G401 (cell line): ENCODE measurements at regions not wholly inside any gene's neighbourhood (a gene's known extent, or its start where the extent isn't known, plus 50 kb on each side); places are given as distances from the start of the nearest gene placed in this dataset.
"Not testable (repeated sequence)": the region's sequence is repeated elsewhere in the genome, so short reads cannot be mapped to it uniquely, and the experiment has no call there.

Experiments
- DNase-seq: peaks from one replicate; pipeline ENCODE4 v3.0.0-alpha.2; 2015; ENCODE audit warnings: low spot score
- in situ Hi-C: cut with HindIII; loops from 2 replicates; pipeline ENCODE4 v1.10.0; 2016; ENCODE audit warnings: low sequenced_read_pairs, mixed read lengths

DNA sequence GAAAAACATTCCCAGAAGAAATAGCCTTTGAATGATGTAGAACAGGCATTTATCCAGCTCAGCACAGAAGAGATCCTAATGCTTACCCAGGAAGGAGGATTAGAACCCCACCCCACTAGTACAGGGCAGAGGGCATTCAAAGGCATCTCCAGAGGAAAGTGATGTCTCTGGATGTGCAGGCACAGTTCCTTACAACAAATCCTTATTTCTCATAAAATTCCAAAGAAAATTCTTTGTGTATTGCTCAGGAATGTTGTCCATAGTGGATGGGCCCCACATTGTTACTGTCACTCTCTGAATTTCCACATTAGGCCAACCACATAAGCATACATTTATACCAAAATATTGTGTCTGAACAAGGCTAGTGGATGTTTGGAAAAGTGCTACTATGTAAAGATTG lies 243.0 kb downstream of the ADRA2A start:
- DNase-seq, result no peak
- in situ Hi-C loops, result no loop called here

DNA sequence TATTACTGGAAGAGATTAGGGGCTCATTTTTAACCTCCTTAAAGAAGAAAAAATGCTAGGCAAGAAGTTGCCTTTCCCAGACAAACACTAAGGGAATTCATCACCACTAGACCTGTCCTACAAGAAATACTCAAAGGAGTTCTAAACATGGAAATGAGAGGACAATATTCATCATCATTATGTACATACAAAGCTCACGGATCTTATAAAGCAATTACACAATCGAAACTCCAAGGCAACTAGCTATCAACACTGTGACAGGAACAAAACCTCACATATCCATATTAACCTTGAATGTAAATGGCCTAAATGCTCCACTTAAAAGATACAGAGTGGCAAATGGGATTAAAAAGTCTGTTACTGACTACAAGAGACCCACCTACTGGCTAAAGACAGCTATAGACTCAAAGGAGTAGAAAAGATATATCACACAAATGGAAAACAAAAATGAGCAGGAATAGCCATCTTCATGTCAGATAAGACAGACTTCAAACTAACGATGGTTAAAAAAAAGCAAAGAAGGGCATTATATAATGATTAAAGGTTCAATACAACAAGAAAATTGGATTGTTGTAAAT lies 246.6 kb downstream of the ADRA2A start:
- in situ Hi-C loops, result no loop called here
- DNase-seq, result no peak

DNA sequence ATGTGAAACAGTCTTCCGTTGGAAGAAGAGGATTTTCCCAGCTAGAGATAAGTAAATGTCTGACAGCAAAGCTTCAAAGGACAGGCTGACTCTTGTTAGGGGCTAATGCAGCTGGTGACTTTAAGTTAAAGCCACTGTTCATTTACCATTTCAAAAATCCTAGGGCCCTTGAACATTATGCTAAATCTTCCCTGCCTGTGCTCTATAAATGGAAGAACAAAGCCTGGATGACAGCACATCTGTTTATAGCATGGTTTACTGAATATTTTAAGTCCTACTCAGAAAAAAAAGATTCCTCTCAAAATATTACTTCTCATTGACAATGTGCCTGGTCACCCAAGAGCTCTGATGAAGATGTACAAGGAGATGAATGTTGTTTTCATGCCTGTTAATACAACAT lies 255.3 kb downstream of the ADRA2A start:
- DNase-seq, in situ Hi-C loops: not testable (repeated sequence)

DNA sequence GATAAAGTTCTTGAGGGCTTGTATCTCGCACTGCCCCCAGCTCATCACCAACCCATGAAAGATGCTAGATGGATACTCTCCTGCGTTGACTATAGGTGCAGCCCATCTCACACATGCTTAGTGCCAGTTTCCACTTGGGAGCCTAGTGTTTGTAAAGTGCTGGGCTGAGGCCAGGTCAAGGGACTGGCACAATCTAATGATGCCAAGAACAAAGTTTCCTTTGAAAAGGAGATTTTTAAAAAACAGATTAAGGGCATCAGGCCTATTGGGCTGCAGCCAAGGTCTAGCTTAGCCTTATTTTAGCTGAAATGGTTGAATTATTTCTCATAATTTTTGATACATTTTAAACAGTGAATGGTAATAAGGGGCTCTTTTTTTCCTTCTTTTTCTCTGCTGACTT lies 259.0 kb downstream of the ADRA2A start:
- in situ Hi-C loops, result no loop called here
- peak; percentile 27 for DNase-seq

DNA sequence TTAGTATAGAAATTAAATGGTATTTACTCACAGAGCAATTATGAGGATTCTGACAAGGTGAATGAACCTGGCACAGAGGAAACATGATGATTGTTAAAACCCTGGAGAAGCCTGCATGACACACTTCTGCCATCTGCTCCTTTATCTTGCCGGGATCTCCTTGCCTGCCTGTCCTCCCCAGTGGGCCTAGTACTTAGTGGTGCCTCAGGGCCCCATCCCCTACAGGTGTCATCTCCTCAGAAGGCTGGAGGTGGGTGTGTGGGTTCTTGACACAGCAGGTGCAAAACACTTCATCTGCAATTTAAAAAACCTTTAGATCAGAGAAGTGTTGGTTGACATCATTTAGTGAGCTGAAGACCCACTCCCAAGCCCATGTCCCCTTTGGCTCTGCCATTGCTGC lies 261.2 kb downstream of the ADRA2A start:
- DNase-seq, result peak; percentile 76
- in situ Hi-C loops, result no loop called here

DNA sequence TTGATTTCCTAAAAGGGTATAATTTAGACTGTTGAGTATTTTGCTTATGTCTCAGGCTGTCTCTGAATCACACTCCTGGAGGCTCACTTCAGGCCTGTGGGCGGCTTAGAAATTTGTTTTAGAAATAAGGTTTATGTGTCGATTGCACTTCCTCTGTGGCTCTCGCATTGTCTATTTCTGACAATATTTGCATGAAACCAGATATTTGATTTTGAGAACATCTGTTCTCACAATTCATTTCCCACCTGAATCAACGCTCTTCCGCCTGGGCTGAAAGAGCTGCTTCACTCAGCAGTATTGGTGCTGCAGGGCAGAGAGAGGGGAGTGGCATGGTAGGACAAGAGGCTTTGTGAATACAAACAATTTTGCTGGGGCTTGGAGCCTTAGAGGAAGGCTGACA lies 262.0 kb downstream of the ADRA2A start:
- in situ Hi-C loops, result no loop called here
- DNase-seq, result no peak

DNA sequence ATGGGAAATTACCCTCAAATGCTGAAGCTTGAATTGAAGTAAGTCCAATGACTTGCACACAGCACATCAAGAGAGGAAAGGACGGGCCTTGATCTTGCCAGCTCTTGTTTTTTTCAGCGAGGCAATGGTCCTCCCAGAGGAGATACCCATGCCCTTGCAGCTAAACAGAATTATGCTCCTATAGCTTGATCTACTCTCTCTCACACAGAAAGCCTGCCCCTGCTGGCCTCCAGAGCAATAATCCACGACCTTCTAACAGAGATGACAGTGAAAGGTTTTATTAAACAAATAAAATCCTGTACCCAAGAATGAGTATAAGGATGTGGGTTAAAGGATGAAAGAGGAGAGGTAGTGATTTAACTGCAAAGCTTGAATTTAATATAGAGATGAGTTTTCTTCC lies 268.0 kb downstream of the ADRA2A start:
- no peak for DNase-seq
- in situ Hi-C loops, result no loop called here

DNA sequence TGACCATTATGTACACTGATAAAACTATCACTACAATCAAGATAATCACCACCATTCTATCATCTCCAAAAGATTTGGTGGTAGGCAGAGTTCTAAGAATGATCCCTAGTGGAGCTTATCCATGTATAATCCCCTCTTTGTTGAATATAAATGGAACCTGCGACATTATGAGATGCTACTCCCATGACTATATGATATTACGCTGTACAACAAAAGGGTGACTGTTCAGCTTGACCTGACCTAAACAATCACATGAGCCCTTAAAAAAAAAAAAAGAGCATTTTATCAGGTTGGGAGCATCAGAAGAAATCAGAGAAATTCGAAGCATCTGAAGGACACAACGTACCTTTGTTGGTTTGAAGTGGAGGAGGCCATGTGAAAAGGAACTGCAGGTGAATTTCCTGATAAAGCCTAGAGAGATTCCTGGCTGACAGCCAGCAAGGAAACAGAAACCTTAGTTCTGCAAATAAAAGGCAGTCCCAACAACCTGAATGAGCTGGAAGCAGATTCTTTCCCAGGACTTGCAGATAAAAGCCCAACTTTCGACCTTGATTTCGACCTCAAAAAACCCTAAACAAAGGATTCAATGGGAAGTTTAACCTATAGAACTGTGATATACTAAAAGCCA lies 270.7 kb downstream of the ADRA2A start:
- no peak for DNase-seq
- in situ Hi-C loops, result no loop called here

DNA sequence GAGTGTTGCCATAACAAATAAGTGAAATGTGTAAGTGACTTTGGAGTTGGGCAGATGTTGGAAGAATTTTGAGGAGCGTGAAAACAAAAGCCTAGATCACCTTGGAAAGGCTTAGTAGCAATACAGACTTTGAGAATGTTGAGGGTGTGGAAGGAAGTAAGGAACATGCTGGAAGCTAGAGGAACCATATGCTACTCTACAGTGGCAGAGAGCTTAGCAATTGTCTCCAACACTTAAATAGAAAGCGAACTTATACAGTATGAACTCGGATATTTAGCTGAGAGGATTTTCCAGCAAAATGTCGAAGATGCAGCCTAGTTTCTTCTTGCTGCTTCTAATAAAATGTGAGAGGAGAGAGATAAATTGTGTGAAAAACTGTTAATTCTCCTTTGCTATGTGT lies 271.2 kb downstream of the ADRA2A start:
- DNase-seq, result no peak
- in situ Hi-C loops, result no loop called here

DNA sequence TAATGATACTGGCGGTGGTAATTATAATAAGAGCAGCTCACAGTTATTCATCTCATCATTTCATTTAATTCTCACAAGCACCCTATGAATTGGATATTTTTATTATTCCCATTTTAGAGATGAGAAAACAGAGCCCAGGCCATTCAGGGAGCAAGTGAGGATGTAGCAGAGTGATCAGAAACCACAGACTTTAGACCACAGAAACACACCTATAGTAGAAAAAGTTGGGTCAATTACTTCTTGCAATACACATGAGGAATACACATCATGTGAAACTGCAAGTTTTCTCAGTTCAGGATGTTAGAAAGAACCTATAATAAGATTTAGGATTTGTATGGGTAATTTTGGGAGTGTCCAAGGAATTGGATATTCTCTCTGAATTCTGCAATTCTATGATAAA lies 278.0 kb downstream of the ADRA2A start:
- DNase-seq, result no peak
- in situ Hi-C loops, result no loop called here

DNA sequence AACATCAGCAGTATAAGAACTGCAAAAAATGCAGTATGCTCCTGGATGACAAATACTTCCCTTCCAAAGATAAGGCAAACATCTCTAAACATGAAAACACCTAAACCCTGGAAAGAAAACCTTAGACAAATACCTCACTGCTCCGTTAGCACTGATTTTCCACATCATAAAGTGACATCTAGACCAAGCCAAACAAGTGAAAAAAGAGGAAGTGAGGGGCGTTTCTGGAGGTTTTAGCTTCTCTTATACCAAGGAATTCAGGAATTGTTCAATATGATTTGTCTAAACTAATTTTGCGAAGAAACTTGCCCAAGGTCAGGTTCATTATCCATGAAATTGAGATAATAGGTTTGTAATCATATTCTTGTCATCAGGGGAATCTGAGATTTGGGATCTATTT lies 279.7 kb downstream of the ADRA2A start:
- DNase-seq, result no peak
- in situ Hi-C loops, result no loop called here

DNA sequence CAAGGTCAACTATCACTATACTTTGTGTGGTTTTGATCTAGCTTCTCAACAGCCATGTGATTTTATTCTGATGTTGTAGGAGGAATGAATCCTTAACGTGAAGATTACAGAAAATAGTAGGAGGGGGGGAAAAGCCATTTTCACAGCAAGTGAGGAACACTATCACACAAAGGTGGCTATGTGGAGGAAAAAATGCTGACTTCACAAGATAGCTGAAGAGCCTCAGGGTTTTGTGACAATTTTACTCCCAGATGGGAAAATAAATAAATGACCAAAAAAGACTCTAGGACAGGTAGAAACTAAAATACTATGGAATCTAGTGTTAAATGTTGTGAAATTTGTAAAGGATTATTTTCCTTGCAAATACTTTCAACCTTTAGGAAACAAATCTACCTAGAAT lies 281.0 kb downstream of the ADRA2A start:
- in situ Hi-C loops, result no loop called here
- DNase-seq, result no peak

DNA sequence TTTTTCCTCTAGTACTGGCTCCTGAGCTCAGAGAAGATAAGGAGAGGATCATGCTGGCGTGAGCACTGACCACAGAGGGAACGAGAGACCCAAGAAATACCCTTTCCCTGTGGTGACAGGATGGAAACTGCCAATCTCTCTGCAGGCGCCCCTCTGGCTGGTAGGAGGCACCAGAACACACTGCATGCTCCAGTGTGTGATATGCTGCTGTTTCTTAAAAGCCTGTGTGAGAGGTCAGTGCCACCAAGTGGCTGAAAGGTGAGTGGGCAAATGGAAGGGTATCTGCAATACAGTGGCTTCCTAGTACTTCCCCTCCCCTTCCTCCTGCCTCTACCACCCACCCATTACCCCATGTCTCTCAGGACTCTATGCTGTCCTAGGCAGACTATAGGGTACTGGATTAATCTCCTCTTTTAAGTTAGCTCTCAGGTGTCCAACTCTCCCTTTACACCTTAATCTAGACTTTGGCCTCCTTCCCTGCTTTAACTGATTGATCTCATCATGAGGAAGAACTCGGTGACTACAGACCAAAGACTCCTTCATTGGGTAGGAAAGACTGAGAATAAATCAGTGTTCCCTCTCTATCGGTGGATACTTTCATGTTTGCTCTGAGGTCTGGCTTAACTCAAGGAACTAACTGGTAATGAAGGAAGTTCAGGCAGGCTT lies 283.6 kb downstream of the ADRA2A start:
- peak; percentile 32 for DNase-seq
- in situ Hi-C loops, result no loop called here

DNA sequence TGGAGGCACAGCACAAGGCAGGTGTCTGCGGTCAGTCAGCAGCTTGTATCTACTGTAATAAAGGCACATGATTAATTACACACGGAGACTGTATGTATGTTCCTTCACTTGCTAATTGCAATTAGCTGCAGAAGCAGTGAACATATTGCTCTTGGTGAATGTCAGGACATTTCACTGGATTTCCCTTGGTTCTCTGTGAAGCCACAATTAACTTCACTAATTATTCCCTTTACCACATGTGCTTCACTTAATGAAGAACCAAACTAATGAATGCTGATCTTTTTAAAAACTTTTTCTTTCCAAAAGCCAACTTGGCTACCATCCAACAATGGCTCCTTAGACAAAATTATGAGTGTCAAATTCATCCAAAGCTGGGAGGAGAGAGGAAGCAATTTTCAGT lies 290.7 kb downstream of the ADRA2A start:
- no peak for DNase-seq
- in situ Hi-C loops, result no loop called here

DNA sequence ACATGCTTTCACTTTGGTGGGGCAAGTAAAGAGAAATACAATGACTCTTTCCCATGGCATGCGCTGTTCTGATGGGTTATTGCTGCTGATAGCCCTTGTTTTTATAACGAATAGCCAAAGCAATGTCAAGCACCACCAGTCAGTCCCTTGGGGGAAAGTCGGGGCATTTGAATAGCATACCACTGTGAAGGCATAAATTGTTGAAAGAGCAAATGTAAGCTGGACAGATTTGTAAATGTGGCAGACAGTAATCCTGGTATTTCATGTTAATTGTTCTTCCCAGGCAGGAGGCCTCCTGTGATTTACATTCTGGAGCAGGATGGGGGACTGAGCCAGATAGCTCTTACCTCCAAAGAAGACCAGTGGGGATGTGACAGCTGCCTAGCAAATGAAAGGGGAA lies 293.3 kb downstream of the ADRA2A start:
- in situ Hi-C loops, result no loop called here

DNA sequence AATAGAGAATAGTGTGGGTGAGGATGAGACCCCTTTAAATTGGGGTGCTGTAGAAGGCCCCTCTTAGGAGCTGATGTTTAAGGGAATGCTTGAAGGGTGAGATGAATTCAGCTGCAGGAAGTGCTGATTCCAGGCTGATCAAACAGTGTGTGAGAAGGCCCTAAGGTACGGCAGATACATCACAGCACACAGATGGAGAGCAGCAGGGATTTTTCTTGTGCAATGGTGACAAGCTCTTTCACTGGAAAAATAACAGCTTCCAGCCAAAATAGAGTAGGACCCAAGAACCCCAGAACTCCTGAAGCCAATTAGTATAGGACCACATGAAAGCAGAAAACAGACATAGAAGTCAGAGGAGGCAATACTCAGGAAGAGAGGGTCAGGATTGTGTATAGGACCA lies 296.9 kb downstream of the ADRA2A start:
- DNase-seq, result peak; percentile 87
- in situ Hi-C loops, result no loop called here

More for the DNA sequence above, 293.3 kb downstream of the ADRA2A start:
- DNase-seq, result no peak

DNA sequence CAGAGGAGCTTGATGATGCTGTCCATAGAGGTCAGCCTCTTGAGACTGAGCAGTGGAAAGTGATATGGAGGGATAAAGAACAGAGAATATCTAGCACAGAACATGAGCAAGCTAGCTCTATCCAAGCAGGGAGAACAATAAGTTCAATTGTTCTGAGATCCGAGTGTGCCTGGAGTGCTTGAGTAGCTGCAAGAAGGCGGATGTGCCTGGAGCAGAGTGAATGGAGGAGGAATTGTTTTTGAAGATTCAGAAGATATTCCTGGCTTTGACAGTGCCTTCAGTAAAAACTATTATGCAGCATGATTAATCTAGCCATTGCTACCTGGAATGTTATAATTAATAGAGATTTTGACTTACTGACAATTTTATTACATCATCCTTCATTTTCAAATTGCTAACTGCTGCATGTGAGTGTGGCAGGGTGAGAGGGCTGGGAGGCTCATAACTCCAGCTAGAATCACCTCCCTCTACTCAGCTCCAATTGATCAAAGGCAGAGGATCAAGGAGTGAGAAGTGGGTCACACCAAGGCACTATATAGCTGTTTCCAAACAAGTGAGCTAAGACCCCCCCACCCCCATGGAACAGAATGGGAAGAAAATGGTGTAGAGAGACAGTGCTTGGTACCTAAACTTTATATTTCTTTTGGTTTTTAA lies 302.8 kb downstream of the ADRA2A start:
- DNase-seq, result no peak
- in situ Hi-C loops, result no loop called here

DNA sequence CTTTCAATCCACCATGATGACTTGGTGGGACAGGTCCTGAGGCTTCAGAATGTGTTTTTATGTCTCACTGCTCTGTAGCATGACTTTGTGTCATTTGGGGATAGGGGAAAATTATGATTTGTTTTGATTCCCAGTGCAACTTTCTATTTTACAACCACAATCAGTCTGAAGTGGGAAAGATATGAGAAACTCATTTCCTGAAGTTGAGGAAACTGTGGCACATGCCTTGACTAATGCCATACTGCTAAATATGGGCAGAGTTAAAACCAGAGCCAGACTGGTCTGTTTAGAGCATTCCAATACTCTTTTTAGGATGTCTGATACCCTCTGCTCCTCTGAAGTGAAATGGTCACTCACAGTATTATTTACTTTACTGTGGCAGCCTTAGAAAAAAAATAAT lies 307.7 kb downstream of the ADRA2A start:
- in situ Hi-C loops, result no loop called here
- DNase-seq, result no peak

DNA sequence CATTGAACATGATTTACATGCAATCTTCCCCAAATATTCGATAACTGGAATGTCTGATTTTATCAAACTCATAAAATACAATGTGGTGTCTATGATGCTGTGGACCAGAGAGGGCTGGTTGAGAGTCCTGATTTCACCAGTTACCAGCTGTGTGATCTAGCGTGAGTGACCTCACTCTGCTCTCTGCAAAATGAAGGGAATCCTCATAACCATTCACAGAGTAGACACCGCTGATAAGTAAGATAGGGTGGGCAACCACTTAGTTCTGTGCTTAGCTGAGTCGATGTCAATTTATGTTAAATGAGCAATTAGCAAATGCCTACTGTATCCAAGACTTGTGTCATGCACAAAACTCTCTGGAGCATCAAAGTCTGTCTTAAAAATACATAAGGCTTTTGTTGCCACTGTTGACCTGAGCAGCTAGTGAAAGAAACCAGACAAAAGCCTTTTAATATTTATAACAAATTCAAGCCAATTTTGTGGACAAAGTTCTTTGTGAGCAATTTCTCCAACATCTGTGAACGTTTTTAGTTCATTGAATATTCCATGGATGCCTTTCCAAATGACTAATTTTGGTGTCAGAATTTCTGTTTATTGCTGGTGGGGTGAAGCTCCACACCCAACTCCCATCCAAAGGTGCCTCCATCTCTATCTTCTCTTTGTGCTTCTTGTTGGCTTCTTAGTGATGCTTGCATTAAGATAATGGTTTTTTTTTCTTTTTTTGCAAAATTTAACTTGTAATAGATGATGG lies 314.2 kb downstream of the ADRA2A start:
- in situ Hi-C loops, result no loop called here
- DNase-seq, result no peak

DNA sequence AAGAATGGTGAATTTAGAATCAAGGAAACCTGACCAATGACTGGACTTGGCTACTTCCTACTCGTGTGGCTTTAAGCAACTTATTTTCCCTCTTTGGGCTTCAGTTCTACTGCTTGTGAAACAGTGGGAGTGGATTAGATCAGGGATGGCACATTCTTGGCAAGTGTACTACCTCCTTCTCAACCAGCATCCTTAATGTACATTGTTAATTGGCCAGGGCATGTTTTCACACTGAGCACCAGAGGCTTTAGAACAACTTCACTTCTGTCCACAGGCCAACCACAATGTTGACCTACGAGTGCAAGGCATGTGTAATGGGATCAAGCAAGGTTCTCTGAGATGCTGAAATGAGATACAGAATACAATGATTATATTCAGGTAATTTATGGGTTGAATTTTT lies 315.3 kb downstream of the ADRA2A start:
- in situ Hi-C loops, result no loop called here
- DNase-seq, result peak; percentile 50
